Sigmoid colon (tissue), 6 donors: ENCODE measurements at regions not wholly inside any gene's neighbourhood (a gene's known extent, or its start where the extent isn't known, plus 50 kb on each side); places are given as distances from the start of the nearest gene placed in this dataset.

Experiments
- DNase-seq: peaks from one replicate; pipeline ENCODE4 v3.0.0-alpha.2; 2019
- H3K27ac ChIP-seq, 4 donors: fragments of 200-600 bp; sonication (generic); one replicate each; pipeline ENCODE4 v1.5.1; 2016 to 2019; ENCODE audit warnings: mild to moderate bottlenecking in 1 of 4
- H3K27me3 ChIP-seq, 3 donors: fragments of 200-600 bp; sonication (generic); one replicate each; pipeline ENCODE4 v1.5.1; 2019; ENCODE audit warnings: mild to moderate bottlenecking in 1 of 3
- H3K36me3 ChIP-seq, 4 donors: fragments of 200-600 bp; sonication (generic); one replicate each; pipeline ENCODE4 v1.5.1; 2016 to 2019
- H3K4me1 ChIP-seq, 4 donors: fragments of 200-600 bp; sonication (generic); one replicate each; pipeline ENCODE4 v1.5.1; 2017 to 2019
- H3K4me3 ChIP-seq, 4 donors: fragments of 200-600 bp; sonication (generic); one replicate each; pipeline ENCODE4 v1.5.1; 2017 to 2019; ENCODE audit warnings: mild to moderate bottlenecking in 2 of 4, moderate library complexity in 1 of 4
- H3K9me3 ChIP-seq, 4 donors: fragments of 200-600 bp in 3 of 4; sonication (generic) in 3 of 4; one replicate each; pipeline versions ENCODE4 v1.5.1 to v1.6.1; 2013 to 2019
- CTCF ChIP-seq, 4 experiments: fragments of 450-650 bp in 3 of 4; fragments of 200-600 bp in 1 of 4; IDR thresholded peaks; one replicate each; pipeline ENCODE4 v1.5.1; 2016 to 2019; ENCODE audit warnings: antibody characterized with exemption in 4 of 4, mild to moderate bottlenecking in 3 of 4, moderate library complexity in 2 of 4
- EP300 ChIP-seq, 4 donors: sonication (generic); formaldehyde crosslinking; IDR thresholded peaks; one replicate each; pipeline ENCODE4 v1.6.1; 2017; ENCODE audit warnings: antibody characterized with exemption in 4 of 4
- POLR2A ChIP-seq, 2 donors: fragments of 450-650 bp; IDR thresholded peaks; one replicate each; pipeline ENCODE4 v1.6.1; 2016; ENCODE audit warnings: antibody characterized with exemption in 2 of 2, mild to moderate bottlenecking in 2 of 2, moderate library complexity in 2 of 2
- POLR2AphosphoS5 ChIP-seq, 4 donors: sonication (generic); formaldehyde crosslinking; IDR thresholded peaks; one replicate each; pipeline ENCODE4 v1.6.1; 2017; ENCODE audit warnings: antibody characterized with exemption in 4 of 4
- WGBS, 2 donors: extraction: QIAGEN DNeasy Blood & Tissue Kit; methylation state at CpG; one replicate each; pipeline ENCODE4 v1.1.7; 2013; 5-methylcytosine and 5-hydroxymethylcytosine counted together
- intact Hi-C: fragments of 100-400 bp; cut with DNase I; formaldehyde crosslinking; loops from one replicate; pipeline ENCODE4 v1.15.1; 2023
- donor health status: healthy with polysubstance abuse.
- donor health status: healthy.

- DNase-seq: no peak
- H3K9me3 ChIP-seq: no peaks in the 10 kb centered on the region
- no peak overlapping the region for H3K4me3 ChIP-seq
- 13 to 55% methylated on average over 8 of the region's 8 CpGs for WGBS, 2 donors
- TF ChIP-seq POLR2AphosphoS5 (IDR thresholded peaks at IDR 0.05) (no peak), POLR2A (IDR thresholded peaks at IDR 0.05) (no peak), EP300 (IDR thresholded peaks at IDR 0.05) (no peak), CTCF (IDR thresholded peaks at IDR 0.05) (no peak)
- no peak overlapping the region for H3K27ac ChIP-seq
- H3K36me3 ChIP-seq: no peaks in the 10 kb centered on the region
- H3K27me3 ChIP-seq: no peaks in the 10 kb centered on the region
- intact Hi-C loops: no loop called here
- peaks cover 0 to 9% (median 2%) of the 10 kb centered on the region in 4 donors for H3K4me1 ChIP-seq
Observed at GRCh38 chr4:24137671-24138601, 248.1 kb upstream of the PPARGC1A start.

GRCh38 chr4:24131954-24132673, 242.3 kb upstream of the PPARGC1A start:
- DNase-seq: no peak
- Histone ChIP-seq H3K4me3 (no peak overlapping the region), H3K36me3 (no peaks in the 10 kb centered on the region), H3K27me3 (no peaks in the 10 kb centered on the region), H3K4me1 (no peaks in the 10 kb centered on the region), H3K9me3 (no peaks in the 10 kb centered on the region), H3K27ac (no peak overlapping the region)
- no peak for TF ChIP-seq CTCF (IDR thresholded peaks at IDR 0.05)
- TF ChIP-seq POLR2A (IDR thresholded peaks at IDR 0.05): no peak
- TF ChIP-seq EP300 (IDR thresholded peaks at IDR 0.05): no peak
- no peak for TF ChIP-seq POLR2AphosphoS5 (IDR thresholded peaks at IDR 0.05)
- 81 to 85% methylated on average over 8 of the region's 8 CpGs for WGBS, 2 donors
- intact Hi-C loops: no loop called here

GRCh38 chr4:24130637-24131036, 240.8 kb upstream of the PPARGC1A start:
- TF ChIP-seq POLR2AphosphoS5 (IDR thresholded peaks at IDR 0.05) (no peak), CTCF (IDR thresholded peaks at IDR 0.05) (no peak), EP300 (IDR thresholded peaks at IDR 0.05) (no peak), POLR2A (IDR thresholded peaks at IDR 0.05) (no peak)
- whole genome bisulfite sequencing, 2 donors: 54 to 76% methylated on average over 3 of the region's 3 CpGs
- DNase-seq: no peak
- Histone ChIP-seq H3K4me3 (no peak overlapping the region), H3K27ac (no peak overlapping the region), H3K36me3 (no peaks in the 10 kb centered on the region), H3K4me1 (no peaks in the 10 kb centered on the region), H3K27me3 (no peaks in the 10 kb centered on the region), H3K9me3 (no peaks in the 10 kb centered on the region)
- intact Hi-C loops: no loop called here

DNA sequence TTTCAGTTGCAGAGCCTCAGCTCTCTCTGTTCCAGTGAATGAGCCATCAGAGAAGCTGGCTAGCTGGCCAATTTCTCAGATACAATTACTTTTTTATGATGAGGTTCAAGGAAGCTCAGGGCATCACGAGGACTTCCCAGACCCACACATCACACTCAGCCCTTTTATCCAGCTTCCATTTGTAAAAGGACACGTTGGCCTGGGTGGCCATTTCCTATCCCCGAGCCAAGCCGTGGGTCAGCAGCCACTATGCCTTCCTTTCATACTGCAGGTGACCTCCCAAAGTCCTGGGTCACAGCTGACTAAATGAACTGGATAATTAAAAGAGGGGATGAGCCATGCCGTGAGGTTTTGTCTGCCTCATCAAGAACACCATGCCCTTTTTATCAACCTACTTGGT, 236.9 kb upstream of the PPARGC1A start:
- DNase-seq: no peak
- Histone ChIP-seq H3K27ac (no peak overlapping the region), H3K27me3 (no peaks in the 10 kb centered on the region), H3K4me1 (no peaks in the 10 kb centered on the region), H3K36me3 (no peaks in the 10 kb centered on the region), H3K4me3 (no peak overlapping the region), H3K9me3 (no peaks in the 10 kb centered on the region)
- 86 to 87% methylated on average over 5 of the region's 5 CpGs for WGBS, 2 donors
- TF ChIP-seq POLR2A (IDR thresholded peaks at IDR 0.05) (no peak), EP300 (IDR thresholded peaks at IDR 0.05) (no peak), CTCF (IDR thresholded peaks at IDR 0.05) (no peak), POLR2AphosphoS5 (IDR thresholded peaks at IDR 0.05) (no peak)
- intact Hi-C loops: no loop called here
